WI38 (cell line): ENCODE measurements at regions not wholly inside any gene's neighbourhood (a gene's known extent, or its start where the extent isn't known, plus 50 kb on each side); places are given as distances from the start of the nearest gene placed in this dataset.
A peak's percentile ranks its signal among the peaks of the same experiment; 100 is the strongest.

Experiments
- H3K4me3 ChIP-seq: 2 replicates; pipeline ENCODE4 v1.5.1; 2011; ENCODE audit warnings: low read depth, mild to moderate bottlenecking, control low read depth, low read length
- CTCF ChIP-seq: IDR thresholded peaks from 2 replicates; pipeline ENCODE4 v1.5.1; 2012; ENCODE audit warnings: low read depth, mild to moderate bottlenecking, control low read depth, low read length

GRCh38 chr20:16801919-16802651, 53.9 kb downstream of the OTOR start:
- TF ChIP-seq CTCF = peak; percentile 92

GRCh38 chr20:16802652-16802935, 54.4 kb downstream of the OTOR start:
- no peak overlapping the region for H3K4me3 ChIP-seq
- TF ChIP-seq CTCF = no peak

More at GRCh38 chr20:16801919-16802651, 53.9 kb downstream of the OTOR start:
- H3K4me3 ChIP-seq = no peak overlapping the region

- peak; percentile 81 for TF ChIP-seq CTCF
- H3K4me3 ChIP-seq = no peak overlapping the region
These were observed 56.0 kb downstream of the OTOR start for GRCh38 chr20:16803965-16804792.

- no peak overlapping the region for H3K4me3 ChIP-seq
- no peak for TF ChIP-seq CTCF
These were observed 56.6 kb downstream of the OTOR start for GRCh38 chr20:16804793-16805187.

GRCh38 chr20:16806061-16806460, 57.9 kb downstream of the OTOR start:
- no peak overlapping the region for H3K4me3 ChIP-seq
- TF ChIP-seq CTCF = no peak

GRCh38 chr20:16806886-16807285, 58.7 kb downstream of the OTOR start:
- H3K4me3 ChIP-seq = no peak overlapping the region
- no peak for TF ChIP-seq CTCF

- no peak for TF ChIP-seq CTCF
- H3K4me3 ChIP-seq = no peak overlapping the region
These were observed 60.6 kb downstream of the OTOR start for GRCh38 chr20:16808796-16809195.
